GDM1 (cell line): ENCODE measurements at regions not wholly inside any gene's neighbourhood (a gene's known extent, or its start where the extent isn't known, plus 50 kb on each side); places are given as distances from the start of the nearest gene placed in this dataset.

Source experiments
- DNase-seq: peaks from one replicate; lab custom pipeline; 2025; lab: John Stamatoyannopoulos, UW

DNA sequence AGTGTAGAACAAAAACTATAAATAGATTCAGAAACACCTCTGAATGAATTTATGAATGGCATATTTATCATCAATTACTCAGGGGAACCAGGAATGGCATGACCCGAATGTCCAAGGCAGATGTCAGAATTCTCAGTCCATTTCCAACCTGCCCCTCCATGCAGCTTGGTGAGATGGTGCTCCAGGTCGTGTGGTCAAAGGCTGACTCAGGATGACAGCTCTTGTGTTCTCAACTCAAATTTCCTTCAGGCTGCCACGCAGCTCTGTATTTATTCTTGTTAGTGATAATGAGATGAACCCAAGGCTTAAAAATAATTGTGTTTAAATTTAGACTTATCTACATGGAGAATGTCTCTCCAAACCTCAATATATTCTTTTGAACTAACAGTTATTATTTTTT, 146.9 kb downstream of the METTL4 start:
- no peak for DNase-seq

- no peak for DNase-seq
Observed at GRCh38 chr18:2425426-2426317, 145.6 kb downstream of the METTL4 start.

GRCh38 chr18:2430191-2430590, 141.1 kb downstream of the METTL4 start:
- no peak for DNase-seq

DNA sequence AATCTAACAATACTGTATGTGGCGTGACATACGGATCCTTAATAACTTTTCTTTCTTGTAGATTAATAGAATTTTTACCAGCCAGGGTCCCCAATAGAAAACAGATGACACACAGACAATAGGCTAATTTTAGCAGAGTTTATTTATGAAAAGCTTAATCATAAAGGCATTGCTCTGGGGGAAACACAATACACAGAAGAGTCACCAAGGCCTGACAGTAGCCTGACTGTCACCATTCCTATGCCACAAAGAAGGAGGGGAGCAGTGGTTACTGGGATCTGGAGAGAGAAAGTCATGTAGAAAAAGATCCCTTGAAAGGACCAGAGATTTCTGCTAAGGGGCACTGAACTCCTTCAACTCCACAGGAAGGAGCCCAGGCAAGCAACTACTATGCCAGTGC, 139.5 kb downstream of the METTL4 start:
- DNase-seq: no peak

DNA sequence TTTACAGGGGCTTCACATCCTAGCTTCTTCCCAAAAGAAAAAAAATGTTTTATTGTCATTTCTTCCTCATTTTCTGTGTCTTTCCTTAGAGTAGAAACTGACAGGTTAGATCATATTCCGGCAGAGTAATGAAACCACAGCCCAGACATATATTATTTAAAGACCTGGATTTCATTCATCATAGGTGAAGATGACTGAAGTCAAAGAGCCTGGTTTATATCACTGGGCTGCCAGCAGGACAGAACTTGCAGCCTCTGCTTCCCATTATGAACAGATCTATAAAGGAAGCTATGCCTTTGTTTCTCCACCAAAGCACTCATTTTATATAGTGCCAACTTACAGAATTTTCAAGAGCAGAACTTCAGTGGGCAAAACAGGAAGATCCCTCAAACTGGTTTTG, 137.9 kb downstream of the METTL4 start:
- no peak for DNase-seq

GRCh38 chr18:2441544-2441943, 129.8 kb downstream of the METTL4 start:
- DNase-seq: no peak

- DNase-seq: no peak
Observed at GRCh38 chr18:2442006-2442405, 129.3 kb downstream of the METTL4 start.

- DNase-seq: no peak
Observed at GRCh38 chr18:2442726-2443275, 128.5 kb downstream of the METTL4 start.

DNA sequence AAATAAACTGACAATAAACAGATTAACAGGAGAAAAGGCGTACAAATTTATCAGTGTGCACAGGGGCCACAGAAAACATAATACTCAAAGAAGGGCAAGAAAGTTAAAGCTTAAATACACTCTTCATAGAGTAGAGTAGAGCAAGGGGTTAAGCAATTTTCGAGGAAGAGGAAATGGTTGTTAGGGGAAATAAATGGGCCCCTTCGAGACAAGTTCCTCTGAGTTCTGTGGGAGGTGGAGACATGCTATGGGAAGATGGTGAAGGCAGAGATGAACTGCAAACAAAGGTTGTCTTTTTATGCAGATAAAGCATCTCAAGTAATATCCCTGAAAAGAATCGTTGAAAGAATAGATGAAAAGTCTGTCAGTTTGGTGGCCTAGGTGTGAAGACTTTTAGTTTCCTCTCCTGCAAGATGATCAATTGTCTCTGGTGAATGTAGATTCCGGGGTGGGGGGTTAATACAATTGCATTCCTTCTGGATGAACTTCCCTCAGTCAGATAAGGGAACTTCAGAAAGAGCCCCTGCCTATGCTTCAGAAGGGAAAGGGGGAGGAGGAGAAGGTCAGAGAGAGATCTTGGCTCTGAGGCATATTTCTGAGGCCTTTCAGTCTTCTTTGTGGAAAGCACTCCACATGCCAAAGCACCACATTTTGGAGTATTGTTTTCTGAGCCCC, 127.0 kb downstream of the METTL4 start:
- no peak for DNase-seq

GRCh38 chr18:2448565-2449151, 122.6 kb downstream of the METTL4 start:
- no peak for DNase-seq

DNA sequence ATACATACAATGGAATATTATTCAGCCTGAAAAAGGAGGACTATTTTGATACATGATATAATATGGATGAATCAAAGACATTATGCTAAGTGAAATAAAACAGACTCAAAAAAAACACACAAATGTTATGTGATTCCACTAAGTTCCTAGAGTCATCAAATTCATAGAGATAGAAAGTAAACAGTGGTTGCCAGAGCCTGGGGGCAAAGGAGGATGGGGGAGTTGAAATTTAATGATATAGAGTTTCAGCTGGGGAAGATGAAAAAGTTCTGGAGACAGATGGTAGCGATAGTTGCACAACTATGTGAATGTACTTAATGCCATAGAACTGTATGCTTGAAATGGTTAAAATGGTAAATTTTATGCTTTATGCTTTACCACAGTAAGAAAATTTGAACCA, 119.7 kb downstream of the METTL4 start:
- no peak for DNase-seq

DNA sequence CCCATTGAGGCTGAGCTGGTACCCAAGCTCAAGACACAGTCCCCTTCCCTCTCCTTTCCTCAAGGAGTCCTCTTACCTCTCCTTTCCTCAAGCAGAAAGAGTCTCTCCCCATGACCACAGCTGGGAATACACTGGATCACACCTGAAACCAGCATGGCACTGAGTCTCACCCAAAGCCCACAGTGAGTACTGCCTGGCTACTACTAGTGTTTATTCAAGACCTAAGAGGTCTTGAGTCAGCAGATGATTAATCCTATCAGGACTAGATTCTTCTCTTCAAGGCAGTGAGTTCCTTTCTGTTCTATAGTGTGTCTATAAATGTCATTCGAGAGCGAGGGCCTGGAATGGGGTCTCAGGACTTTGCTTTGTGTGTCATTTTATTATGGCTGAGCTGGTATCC, 111.4 kb downstream of the METTL4 start:
- DNase-seq: no peak

- DNase-seq: no peak
Observed at GRCh38 chr18:2466978-2467377, 104.3 kb downstream of the METTL4 start.

DNA sequence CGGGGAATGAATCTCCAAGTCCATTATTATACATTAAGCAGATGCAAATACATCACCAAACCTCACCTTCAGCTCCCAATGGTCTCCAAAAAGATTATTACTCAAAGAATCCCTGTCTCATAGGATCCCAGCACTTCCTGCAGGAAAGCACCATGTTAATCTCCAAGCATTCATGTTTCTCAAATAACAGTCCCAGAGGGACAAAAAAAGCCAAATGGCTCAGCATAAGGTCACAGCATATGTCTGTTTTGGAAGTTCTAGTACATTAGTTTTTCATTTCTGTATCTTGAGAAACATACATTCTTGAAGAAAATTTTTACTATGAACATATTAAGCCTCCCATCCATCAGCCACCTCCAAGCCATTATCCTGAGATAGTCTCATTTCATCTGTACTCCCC, 103.3 kb downstream of the METTL4 start:
- no peak for DNase-seq

DNA sequence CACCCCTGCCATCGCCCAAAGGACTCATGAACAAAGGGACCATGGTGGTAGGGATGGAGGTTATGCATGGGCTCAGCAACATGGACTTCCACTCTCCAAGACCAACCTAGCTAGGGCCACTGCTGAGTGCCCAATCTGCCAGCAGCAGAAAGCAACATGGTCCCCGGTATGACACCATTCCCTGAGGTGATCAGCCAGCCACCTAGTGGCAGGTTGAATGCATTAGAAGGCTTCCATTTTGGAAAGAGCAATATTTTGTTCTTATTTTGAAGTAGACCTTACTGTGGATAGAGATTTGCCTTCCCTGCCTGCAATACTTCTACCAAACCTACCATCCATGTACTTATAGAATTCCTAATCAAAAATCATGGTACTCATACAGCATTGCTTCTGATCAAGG, 99.8 kb downstream of the METTL4 start:
- no peak for DNase-seq

GRCh38 chr18:2478662-2479061, 92.6 kb downstream of the METTL4 start:
- no peak for DNase-seq

- no peak for DNase-seq
Observed at GRCh38 chr18:2480536-2480935, 90.8 kb downstream of the METTL4 start.

DNA sequence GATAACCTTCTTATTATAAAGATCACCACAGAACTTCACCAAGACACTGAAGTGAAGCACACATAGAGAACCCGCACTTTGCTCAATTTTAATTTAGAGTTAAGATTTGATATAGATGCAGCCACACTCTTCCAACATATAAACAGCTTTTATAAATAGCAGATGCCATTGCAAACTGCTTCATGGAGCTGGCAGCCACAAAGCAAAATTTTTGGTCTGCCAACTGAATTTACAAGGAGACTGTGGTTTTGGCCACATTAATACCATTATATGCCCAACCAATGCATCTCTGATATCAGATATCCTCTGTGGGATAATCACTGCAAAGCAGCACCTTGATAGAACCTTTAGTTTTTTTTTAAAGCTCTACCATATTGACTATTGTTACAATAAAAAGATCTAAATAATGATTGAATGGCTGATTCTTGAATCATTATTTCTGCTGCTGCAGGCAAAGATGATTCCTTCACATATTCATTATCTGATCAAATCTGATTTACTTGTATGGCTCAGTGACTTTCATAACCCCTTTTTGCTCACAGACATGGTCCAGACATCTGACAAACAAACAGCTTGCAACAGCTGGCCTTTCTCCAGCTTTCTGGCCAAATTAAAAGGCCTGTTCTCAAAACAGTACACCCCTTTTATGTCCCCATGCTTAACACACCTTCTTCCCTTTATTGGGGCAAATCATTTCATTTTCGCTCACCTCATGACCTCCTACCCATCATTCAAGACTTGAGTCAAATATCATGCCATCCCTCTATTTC, 88.4 kb downstream of the METTL4 start:
- DNase-seq: no peak

DNA sequence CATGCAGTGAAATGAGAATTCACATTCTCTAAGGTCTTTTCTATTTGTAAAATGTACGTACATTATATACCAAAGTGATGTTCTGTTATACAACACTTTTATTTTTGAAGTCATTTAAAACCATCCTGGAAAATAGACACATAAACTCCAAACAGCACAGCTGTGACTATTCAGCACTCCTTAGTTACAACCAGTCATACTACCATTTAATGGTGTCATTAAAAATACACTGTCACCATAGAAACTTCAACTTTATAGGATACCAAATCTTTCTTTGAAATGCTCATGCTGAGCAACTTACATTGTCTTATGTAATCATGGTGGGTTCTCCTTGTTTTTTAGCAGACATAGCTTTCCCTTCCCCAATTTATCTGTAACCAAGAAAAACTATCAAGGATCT, 85.3 kb downstream of the METTL4 start:
- no peak for DNase-seq

DNA sequence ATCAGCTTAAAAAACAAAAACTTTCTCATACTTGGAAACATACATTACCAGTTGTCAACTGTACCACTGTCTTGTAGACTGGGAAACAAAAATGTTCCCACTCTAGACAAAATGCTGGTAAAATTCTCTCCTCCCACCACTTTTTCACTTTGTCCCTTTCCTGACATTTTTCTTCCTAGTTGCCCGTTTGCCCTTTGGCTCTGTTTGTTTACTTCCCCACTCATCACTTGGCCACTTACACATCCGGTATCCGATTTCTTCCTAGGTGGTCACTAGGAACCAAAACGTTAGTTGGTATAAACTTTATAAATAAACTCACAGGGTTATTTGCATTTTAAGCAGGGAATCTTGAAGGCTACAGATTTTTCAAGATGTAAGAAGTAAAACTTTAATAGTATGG, 84.9 kb downstream of the METTL4 start:
- DNase-seq: no peak
